Calu3 (cell line): ENCODE measurements at regions not wholly inside any gene's neighbourhood (a gene's known extent, or its start where the extent isn't known, plus 50 kb on each side); places are given as distances from the start of the nearest gene placed in this dataset.

Experiments used
- BruUV-seq: library from RNA; stranded (reverse); fragments of 400-500 nt; replicated peaks from 2 replicates; lab custom pipeline; 2021; lab: Mats Ljungman, UMichigan
- CTCF ChIA-PET: fragments of 300-600 bp; sonication (Branson Sonifier 250); formaldehyde crosslinking; loops from one replicate; lab custom pipeline; 2022; ENCODE audit warnings: antibody characterized with exemption; lab: Charles Lee
- DNase-seq: peaks from one replicate; pipeline ENCODE4 v3.0.0; 2022
- H3K27ac Mint-ChIP-seq: one replicate; pipeline ENCODE4 v1.8.0; 2022; ENCODE audit warnings: mixed read lengths; ENCODE audit not compliant: unreplicated experiment
- H3K27me3 Mint-ChIP-seq: one replicate; pipeline ENCODE4 v1.8.0; 2022; ENCODE audit warnings: mixed read lengths; ENCODE audit not compliant: unreplicated experiment
- H3K36me3 Mint-ChIP-seq: one replicate; pipeline ENCODE4 v1.8.0; 2022; ENCODE audit warnings: mild to moderate bottlenecking, moderate library complexity, mixed read lengths; ENCODE audit not compliant: insufficient read depth, unreplicated experiment
- H3K4me1 Mint-ChIP-seq: one replicate; pipeline ENCODE4 v1.8.0; 2022; ENCODE audit warnings: mild to moderate bottlenecking, low read depth, mixed read lengths; ENCODE audit not compliant: unreplicated experiment
- H3K4me3 Mint-ChIP-seq: one replicate; pipeline ENCODE4 v1.8.0; 2022; ENCODE audit warnings: mild to moderate bottlenecking, low read depth, moderate library complexity, mixed read lengths; ENCODE audit not compliant: unreplicated experiment
- H3K9me3 Mint-ChIP-seq: one replicate; pipeline ENCODE4 v1.8.0; 2022; ENCODE audit warnings: low read depth, mixed read lengths; ENCODE audit not compliant: unreplicated experiment
- intact Hi-C: fragments of 100-400 bp; cut with micrococcal nuclease; formaldehyde crosslinking; loops from one replicate; pipeline ENCODE4 v1.10.0; 2022; ENCODE audit not compliant: unreplicated experiment
- TF ChIP-seq, protein P1 (sequence below): fragments of 200-600 bp; IDR thresholded peaks from one replicate; pipeline ENCODE4 v1.8.0; 2022; ENCODE audit warnings: antibody characterized with exemption; ENCODE audit not compliant: unreplicated experiment

DNA sequence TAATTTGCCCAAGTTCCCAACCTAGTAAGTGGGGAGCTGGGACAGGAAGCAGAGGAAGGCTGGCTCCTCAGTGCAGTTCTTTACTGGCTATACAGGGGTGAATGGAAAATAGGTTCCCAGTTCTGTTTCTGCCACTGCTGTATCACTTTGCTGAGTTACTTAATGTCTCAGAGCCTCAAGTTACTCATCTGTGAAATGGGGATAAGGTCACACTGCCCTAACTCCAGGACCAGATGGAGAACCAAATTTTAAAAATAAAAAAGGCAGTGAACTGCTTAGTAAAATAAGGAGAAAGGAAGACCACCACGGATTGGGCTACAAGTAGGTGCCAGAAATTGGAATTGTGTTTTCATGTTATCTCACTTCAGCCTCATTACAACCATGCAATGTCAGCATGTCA, 147.8 kb downstream of the OMA1 start:
- TF ChIP-seq, protein P1, sequence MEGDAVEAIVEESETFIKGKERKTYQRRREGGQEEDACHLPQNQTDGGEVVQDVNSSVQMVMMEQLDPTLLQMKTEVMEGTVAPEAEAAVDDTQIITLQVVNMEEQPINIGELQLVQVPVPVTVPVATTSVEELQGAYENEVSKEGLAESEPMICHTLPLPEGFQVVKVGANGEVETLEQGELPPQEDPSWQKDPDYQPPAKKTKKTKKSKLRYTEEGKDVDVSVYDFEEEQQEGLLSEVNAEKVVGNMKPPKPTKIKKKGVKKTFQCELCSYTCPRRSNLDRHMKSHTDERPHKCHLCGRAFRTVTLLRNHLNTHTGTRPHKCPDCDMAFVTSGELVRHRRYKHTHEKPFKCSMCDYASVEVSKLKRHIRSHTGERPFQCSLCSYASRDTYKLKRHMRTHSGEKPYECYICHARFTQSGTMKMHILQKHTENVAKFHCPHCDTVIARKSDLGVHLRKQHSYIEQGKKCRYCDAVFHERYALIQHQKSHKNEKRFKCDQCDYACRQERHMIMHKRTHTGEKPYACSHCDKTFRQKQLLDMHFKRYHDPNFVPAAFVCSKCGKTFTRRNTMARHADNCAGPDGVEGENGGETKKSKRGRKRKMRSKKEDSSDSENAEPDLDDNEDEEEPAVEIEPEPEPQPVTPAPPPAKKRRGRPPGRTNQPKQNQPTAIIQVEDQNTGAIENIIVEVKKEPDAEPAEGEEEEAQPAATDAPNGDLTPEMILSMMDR, result no peak
- H3K27ac Mint-ChIP-seq, result no peak overlapping the region
- intact Hi-C loops, result no loop called here
- no peaks in the 10 kb centered on the region for H3K9me3 Mint-ChIP-seq
- no peak for DNase-seq
- H3K4me1 Mint-ChIP-seq, result peaks cover 8% of the 10 kb centered on the region
- H3K36me3 Mint-ChIP-seq, result no peaks in the 10 kb centered on the region
- BruUV-seq, result no TSS peak
- CTCF ChIA-PET, result no interaction called here
- H3K4me3 Mint-ChIP-seq, result no peak overlapping the region
- H3K27me3 Mint-ChIP-seq, result peaks cover 43% of the 10 kb centered on the region

DNA sequence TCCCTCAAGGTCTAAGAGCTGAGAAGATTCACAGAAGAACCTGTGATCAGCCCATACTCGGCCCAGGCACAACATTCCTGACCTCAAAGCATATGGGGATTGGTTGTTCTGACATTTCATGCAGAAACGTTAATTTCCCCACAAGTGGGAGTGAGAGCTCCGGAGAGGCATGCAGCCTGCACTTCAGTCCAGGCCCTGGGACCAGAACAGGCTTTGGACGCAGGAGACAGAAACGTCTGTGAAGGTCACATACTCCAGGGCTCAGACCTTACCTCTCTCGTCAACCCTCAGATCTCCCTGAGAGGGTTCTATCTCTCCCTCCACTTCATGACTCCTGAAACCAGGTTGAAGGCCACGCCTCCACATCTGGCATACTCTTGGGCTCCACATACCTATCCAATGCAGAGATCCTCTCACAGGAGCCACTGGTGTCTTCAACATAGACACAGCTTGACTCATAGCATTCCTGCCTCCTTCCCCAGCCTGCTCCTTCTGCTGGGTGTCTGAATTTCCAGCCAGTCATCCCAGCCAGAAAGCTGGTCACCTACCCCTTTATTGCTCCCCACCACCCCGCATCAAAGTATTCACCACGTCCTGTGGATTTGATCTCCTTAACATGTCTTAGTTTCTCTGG, 149.2 kb downstream of the OMA1 start:
- H3K4me3 Mint-ChIP-seq, result no peak overlapping the region

DNA sequence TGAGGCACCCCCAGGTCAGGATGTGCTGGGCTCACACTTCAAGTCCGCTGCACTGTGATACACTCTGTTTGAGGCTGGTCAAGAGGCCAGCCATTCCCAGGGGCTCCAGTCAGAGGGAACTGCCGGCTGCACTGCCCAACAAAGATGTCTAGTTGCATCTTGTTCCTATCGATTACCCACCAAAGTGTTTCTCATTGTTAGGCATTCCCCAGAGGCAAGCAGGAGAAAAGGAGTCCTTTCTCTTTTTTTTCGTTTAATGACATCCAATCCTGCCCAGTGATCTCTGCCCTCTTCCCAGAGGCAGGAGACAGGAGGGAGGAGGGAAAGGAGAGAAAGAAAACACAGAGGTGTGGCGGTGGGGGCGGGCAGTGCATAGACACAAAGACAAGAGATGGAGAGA, 150.4 kb downstream of the OMA1 start:
- Mint-ChIP-seq H3K4me3 (no peak overlapping the region), H3K36me3 (no peaks in the 10 kb centered on the region), H3K4me1 (peaks cover 8% of the 10 kb centered on the region), H3K27ac (no peak overlapping the region), H3K27me3 (peaks cover 28% of the 10 kb centered on the region), H3K9me3 (no peaks in the 10 kb centered on the region)
- BruUV-seq, result no TSS peak
- intact Hi-C loops, result no loop called here
- no peak for DNase-seq
- TF ChIP-seq, protein P1, result no peak
- CTCF ChIA-PET, result no interaction called here

More for the DNA sequence above, 149.2 kb downstream of the OMA1 start:
- no peak for DNase-seq
- peaks cover 37% of the 10 kb centered on the region for H3K27me3 Mint-ChIP-seq
- TF ChIP-seq, protein P1, result no peak
- H3K27ac Mint-ChIP-seq, result no peak overlapping the region
- H3K36me3 Mint-ChIP-seq, result no peaks in the 10 kb centered on the region
- no peaks in the 10 kb centered on the region for H3K9me3 Mint-ChIP-seq
- intact Hi-C loops, result no loop called here
- no TSS peak for BruUV-seq
- CTCF ChIA-PET, result no interaction called here
- H3K4me1 Mint-ChIP-seq, result peaks cover 8% of the 10 kb centered on the region

DNA sequence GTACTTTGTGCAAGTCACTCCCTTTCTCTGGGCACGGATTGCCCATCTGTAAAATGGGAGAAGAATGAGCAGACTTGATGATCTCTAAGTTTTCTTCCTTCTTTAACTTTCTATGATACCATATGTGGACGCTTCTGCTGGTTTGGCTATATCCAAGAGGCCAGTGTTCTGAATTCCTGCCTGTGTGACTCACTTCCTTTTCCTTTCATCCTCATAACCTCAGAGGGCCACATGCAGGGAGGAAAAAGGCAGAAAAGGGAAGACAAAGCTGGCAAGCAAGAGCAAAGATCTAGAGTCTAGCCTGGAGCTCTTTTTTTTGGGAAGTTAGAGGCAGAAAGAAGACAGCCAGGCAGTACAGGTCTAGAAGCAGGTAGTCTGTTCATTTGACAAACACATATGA, 151.2 kb downstream of the OMA1 start:
- no peak overlapping the region for H3K4me3 Mint-ChIP-seq
- intact Hi-C loops, result no loop called here
- H3K36me3 Mint-ChIP-seq, result no peaks in the 10 kb centered on the region
- peaks cover 8% of the 10 kb centered on the region for H3K4me1 Mint-ChIP-seq
- CTCF ChIA-PET, result interaction anchor here (0.9 kb wide), 1 partner anchor 31 kb away, joined by 5 read pairs; no protein-coding TSS in a partner anchor
- no peaks in the 10 kb centered on the region for H3K9me3 Mint-ChIP-seq
- DNase-seq, result peak; percentile 5
- no TSS peak for BruUV-seq
- H3K27me3 Mint-ChIP-seq, result peaks cover 28% of the 10 kb centered on the region
- H3K27ac Mint-ChIP-seq, result no peak overlapping the region
- TF ChIP-seq, protein P1, result no peak
